ENCODE measurements at regions not wholly inside any gene's neighbourhood (a gene's known extent, or its start where the extent isn't known, plus 50 kb on each side); places are given as distances from the start of the nearest gene placed in this dataset.

DNA sequence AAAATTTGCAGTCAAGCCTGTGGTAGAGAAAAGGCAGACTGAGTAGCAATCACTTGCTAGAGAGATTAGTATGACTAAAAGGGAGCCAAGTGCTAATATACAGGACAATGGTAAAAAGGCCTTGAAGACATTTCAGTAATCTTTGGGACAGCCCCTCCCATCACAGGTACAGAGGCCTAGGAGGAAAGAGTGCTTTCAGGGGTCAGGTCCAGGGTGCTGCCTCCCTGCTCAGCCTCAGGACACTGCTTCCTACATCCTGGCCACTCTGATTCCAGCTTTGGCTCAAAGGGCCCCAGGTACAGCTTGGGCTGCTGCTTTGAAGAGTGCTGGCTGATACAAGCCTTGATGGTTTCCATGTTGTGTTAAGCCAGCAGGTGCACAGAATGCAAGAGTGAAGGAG lies 543.5 kb downstream of the MMUT start:
- TF ChIP-seq CTCF (IDR thresholded peaks at IDR 0.05) (no peak), POLR2A (IDR thresholded peaks at IDR 0.05) (no peak)
